ENCODE measurements at regions not wholly inside any gene's neighbourhood (a gene's known extent, or its start where the extent isn't known, plus 50 kb on each side); places are given as distances from the start of the nearest gene placed in this dataset.

- no peak for DNase-seq (ENCODE audit: low read depth)
Observed at GRCh38 chr22:44438056-44438455, 60.0 kb downstream of the RTL6 start.

GRCh38 chr22:44437216-44438055 lies 60.6 kb downstream of the RTL6 start:
- no peak overlapping the region for H3K4me3 ChIP-seq (ENCODE audit: low read depth, low read length)
- TF ChIP-seq CTCF (IDR thresholded peaks at IDR 0.05; ENCODE audit: insufficient read depth, low read length), result no peak
- peak; percentile 56 for DNase-seq (ENCODE audit: low read depth)

More at GRCh38 chr22:44438056-44438455, 60.0 kb downstream of the RTL6 start:
- no peak overlapping the region for H3K4me3 ChIP-seq (ENCODE audit: low read depth, low read length)
- TF ChIP-seq CTCF (IDR thresholded peaks at IDR 0.05; ENCODE audit: insufficient read depth, low read length), result no peak

- no peak for TF ChIP-seq CTCF (IDR thresholded peaks at IDR 0.05; ENCODE audit: insufficient read depth, low read length)
- H3K4me3 ChIP-seq (ENCODE audit: low read depth, low read length), result no peak overlapping the region
- DNase-seq (ENCODE audit: low read depth), result no peak
Observed at GRCh38 chr22:44436736-44437135, 61.3 kb downstream of the RTL6 start.

GRCh38 chr22:44431256-44431655 lies 66.8 kb downstream of the RTL6 start:
- TF ChIP-seq CTCF (IDR thresholded peaks at IDR 0.05; ENCODE audit: insufficient read depth, low read length), result no peak
- no peak for DNase-seq (ENCODE audit: low read depth)
- H3K4me3 ChIP-seq (ENCODE audit: low read depth, low read length), result no peak overlapping the region

- no peak for TF ChIP-seq CTCF (IDR thresholded peaks at IDR 0.05; ENCODE audit: insufficient read depth, low read length)
- H3K4me3 ChIP-seq (ENCODE audit: low read depth, low read length), result no peak overlapping the region
- no peak for DNase-seq (ENCODE audit: low read depth)
Observed at GRCh38 chr22:44430716-44431115, 67.3 kb downstream of the RTL6 start.

GRCh38 chr22:44429941-44430587 lies 68.0 kb downstream of the RTL6 start:
- no peak for TF ChIP-seq CTCF (IDR thresholded peaks at IDR 0.05; ENCODE audit: insufficient read depth, low read length)
- no peak overlapping the region for H3K4me3 ChIP-seq (ENCODE audit: low read depth, low read length)
- DNase-seq (ENCODE audit: low read depth), result no peak
